ENCODE measurements at regions not wholly inside any gene's neighbourhood (a gene's known extent, or its start where the extent isn't known, plus 50 kb on each side); places are given as distances from the start of the nearest gene placed in this dataset.

GRCh38 chr6:128638817-128639216 is 118.4 kb upstream of the PTPRK start:
- no peak overlapping the region for H3K4me2 ChIP-seq (ENCODE audit: control insufficient read depth, extremely low read depth, insufficient read depth, low read depth, low read length)
- no peak overlapping the region for H3K27ac ChIP-seq (ENCODE audit: control insufficient read depth, insufficient read depth, low read length)
- H3K9me3 ChIP-seq (ENCODE audit: control insufficient read depth, low read depth, low read length) = no peaks in the 10 kb centered on the region
- TF ChIP-seq EZH2 (IDR thresholded peaks at IDR 0.05; ENCODE audit: low read length) = no peak
- TF ChIP-seq CTCF (optimal IDR thresholded peaks at IDR 0.05 in 1 of 3, IDR thresholded peaks at IDR 0.05 in 1 of 3, conservative IDR thresholded peaks at IDR 0.05 in 1 of 3; ENCODE audit: extremely low read depth in 1 of 3, insufficient read depth in 2 of 3, low read length in 3 of 3) = no peak
- H3K4me3 ChIP-seq (ENCODE audit: control insufficient read depth in 2 of 3, extremely low read depth in 1 of 3, insufficient read depth in 2 of 3, low read depth in 1 of 3, low read length in 3 of 3) = no peak overlapping the region
- FAIRE-seq = no peak
- no peaks in the 10 kb centered on the region for H3K36me3 ChIP-seq (ENCODE audit: control insufficient read depth in 2 of 2, extremely low read depth in 1 of 2, insufficient read depth in 2 of 2, low read length in 2 of 2)
- H3K9me1 ChIP-seq (ENCODE audit: control insufficient read depth, extremely low read depth, insufficient read depth, low read length) = no peaks in the 10 kb centered on the region
- no peaks in the 10 kb centered on the region for H3K79me2 ChIP-seq (ENCODE audit: control insufficient read depth, insufficient read depth, low read length)
- DNase-seq (ENCODE audit: low read depth, low spot score) = no peak
- peaks cover 3% of the 10 kb centered on the region for H3K4me1 ChIP-seq (ENCODE audit: control insufficient read depth, extremely low read depth, insufficient read depth, low read length)
- H2AFZ ChIP-seq (ENCODE audit: control insufficient read depth, low read length) = no peak overlapping the region
- dilution Hi-C loops (cut with MboI; ENCODE audit: extremely low pct_ligation_motif_present, low sequenced_read_pairs) = no loop called here
- no peak overlapping the region for H3K9ac ChIP-seq (ENCODE audit: control insufficient read depth, extremely low read depth, insufficient read depth, low read length)
- H3K27me3 ChIP-seq (ENCODE audit: control insufficient read depth, extremely low read depth, insufficient read depth, low read length) = no peaks in the 10 kb centered on the region
- H4K20me1 ChIP-seq (ENCODE audit: control insufficient read depth, extremely low read depth, insufficient read depth, low read length) = no peaks in the 10 kb centered on the region

- no peaks in the 10 kb centered on the region for H3K79me2 ChIP-seq (ENCODE audit: control insufficient read depth, insufficient read depth, low read length)
- TF ChIP-seq CTCF (optimal IDR thresholded peaks at IDR 0.05 in 1 of 3, IDR thresholded peaks at IDR 0.05 in 1 of 3, conservative IDR thresholded peaks at IDR 0.05 in 1 of 3; ENCODE audit: extremely low read depth in 1 of 3, insufficient read depth in 2 of 3, low read length in 3 of 3) (no peak), EZH2 (IDR thresholded peaks at IDR 0.05; ENCODE audit: low read length) (no peak)
- H3K9me3 ChIP-seq (ENCODE audit: control insufficient read depth, low read depth, low read length) = no peaks in the 10 kb centered on the region
- no peak overlapping the region for H3K4me3 ChIP-seq (ENCODE audit: control insufficient read depth in 2 of 3, extremely low read depth in 1 of 3, insufficient read depth in 2 of 3, low read depth in 1 of 3, low read length in 3 of 3)
- no peaks in the 10 kb centered on the region for H4K20me1 ChIP-seq (ENCODE audit: control insufficient read depth, extremely low read depth, insufficient read depth, low read length)
- H3K4me1 ChIP-seq (ENCODE audit: control insufficient read depth, extremely low read depth, insufficient read depth, low read length) = peaks cover 13% of the 10 kb centered on the region
- H3K36me3 ChIP-seq (ENCODE audit: control insufficient read depth in 2 of 2, extremely low read depth in 1 of 2, insufficient read depth in 2 of 2, low read length in 2 of 2) = no peaks in the 10 kb centered on the region
- no peak overlapping the region for H3K4me2 ChIP-seq (ENCODE audit: control insufficient read depth, extremely low read depth, insufficient read depth, low read depth, low read length)
- H3K27ac ChIP-seq (ENCODE audit: control insufficient read depth, insufficient read depth, low read length) = no peak overlapping the region
- H2AFZ ChIP-seq (ENCODE audit: control insufficient read depth, low read length) = peak overlapping the region; percentile 63
- H3K9ac ChIP-seq (ENCODE audit: control insufficient read depth, extremely low read depth, insufficient read depth, low read length) = no peak overlapping the region
- no peak for FAIRE-seq
- H3K27me3 ChIP-seq (ENCODE audit: control insufficient read depth, extremely low read depth, insufficient read depth, low read length) = no peaks in the 10 kb centered on the region
- no peak for DNase-seq (ENCODE audit: low read depth, low spot score)
- dilution Hi-C loops (cut with MboI; ENCODE audit: extremely low pct_ligation_motif_present, low sequenced_read_pairs) = no loop called here
- H3K9me1 ChIP-seq (ENCODE audit: control insufficient read depth, extremely low read depth, insufficient read depth, low read length) = no peaks in the 10 kb centered on the region
These were observed 114.8 kb upstream of the PTPRK start for GRCh38 chr6:128635219-128635618.
